B cell (primary cell): ENCODE measurements at regions not wholly inside any gene's neighbourhood (a gene's known extent, or its start where the extent isn't known, plus 50 kb on each side); places are given as distances from the start of the nearest gene placed in this dataset.

ENCODE experiments used
- ATAC-seq: fragments of 200-7000 bp; cut with Tn5 transposase; one replicate; pipeline ENCODE4 v1.10.0; 2021; ENCODE audit warnings: low read depth, mild to moderate bottlenecking, moderate number of reproducible peaks, moderate library complexity
- CTCF ChIA-PET: fragments of 350-600 bp; sonication (Branson Sonifier 250); formaldehyde crosslinking; loops from one replicate; lab custom pipeline; 2021; ENCODE audit warnings: antibody characterized with exemption, inconsistent platforms; lab: Charles Lee
- POLR2A ChIA-PET: fragments of 350-600 bp; sonication (Branson Sonifier 250); formaldehyde crosslinking; loops from one replicate; lab custom pipeline; 2021; ENCODE audit warnings: antibody characterized with exemption; lab: Charles Lee
- DNase-seq: peaks from one replicate; pipeline ENCODE4 v3.0.0; 2013
- H2AFZ ChIP-seq: 2 replicates; pipeline ENCODE4 v1.6.1; 2012; ENCODE audit warnings: mild to moderate bottlenecking, low read depth, low read length; ENCODE audit not compliant: insufficient read depth, poor library complexity, severe bottlenecking
- H3K27ac ChIP-seq, 2 donors: 1 replicate in 1 of 2; 2 replicates in 1 of 2; pipeline ENCODE4 v1.5.1; 2012 to 2013; ENCODE audit warnings: low read length in 2 of 2, mild to moderate bottlenecking in 2 of 2, moderate library complexity in 1 of 2
- H3K27me3 ChIP-seq, 4 experiments: fragments of 200-600 bp in 1 of 4; sonication (generic) in 1 of 4; replicated peaks in 1 of 4; 1 replicate in 2 of 4; 2 replicates in 2 of 4; pipeline versions ENCODE4 v1.6.1 to v1.7.0; 2013 to 2016; ENCODE audit warnings: low read length in 3 of 4, mild to moderate bottlenecking in 2 of 4, mixed read lengths in 1 of 4, moderate library complexity in 1 of 4; ENCODE audit not compliant: insufficient read depth in 4 of 4, control insufficient read depth in 3 of 4; ENCODE audit errors: control extremely low read depth in 1 of 4
- H3K36me3 ChIP-seq, 2 experiments: replicated peaks in 1 of 2; 1 replicate in 1 of 2; 2 replicates in 1 of 2; pipeline versions ENCODE4 v1.6.1 to v1.7.1; 2013; ENCODE audit warnings: low read length in 1 of 2; ENCODE audit not compliant: insufficient read depth in 2 of 2, control insufficient read depth in 1 of 2; ENCODE audit errors: control extremely low read depth in 1 of 2, extremely low read depth in 1 of 2
- H3K4me1 ChIP-seq, 2 donors: fragments of 200-600 bp in 1 of 2; sonication (generic) in 1 of 2; 1 replicate in 1 of 2; 2 replicates in 1 of 2; pipeline versions ENCODE4 v1.5.1 to v1.6.1; 2013 to 2017; ENCODE audit warnings: low read length in 2 of 2; ENCODE audit not compliant: control insufficient read depth in 2 of 2, insufficient read depth in 2 of 2
- H3K4me2 ChIP-seq: replicated peaks from 2 replicates; pipeline ENCODE3; 2012; ENCODE audit warnings: mild to moderate bottlenecking, low read depth, low read length; ENCODE audit not compliant: poor library complexity, severe bottlenecking
- H3K4me3 ChIP-seq, 5 experiments: fragments of 200-600 bp in 1 of 5; sonication (generic) in 1 of 5; 1 replicate in 3 of 5; 2 replicates in 2 of 5; pipeline versions ENCODE4 v1.5.1 to v1.7.0; 2011 to 2016; ENCODE audit warnings: low read length in 4 of 5, mild to moderate bottlenecking in 4 of 5, low read depth in 2 of 5, control low read depth in 1 of 5, moderate library complexity in 1 of 5; ENCODE audit not compliant: insufficient read depth in 1 of 5; ENCODE audit errors: control extremely low read depth in 1 of 5, extremely low read depth in 1 of 5
- H3K79me2 ChIP-seq: fragments of 200-600 bp; sonication (generic); one replicate; pipeline ENCODE4 v1.6.0; 2016; ENCODE audit warnings: low read length; ENCODE audit not compliant: control insufficient read depth, insufficient read depth
- H3K9ac ChIP-seq: fragments of 200-600 bp; sonication (generic); 2 replicates; pipeline ENCODE4 v1.6.1; 2017; ENCODE audit warnings: mild to moderate bottlenecking, low read length, moderate library complexity
- H3K9me3 ChIP-seq, 3 donors: one replicate each; pipeline versions ENCODE4 v1.6.1 to v1.7.1; 2013; ENCODE audit warnings: low read length in 2 of 3; ENCODE audit not compliant: control insufficient read depth in 2 of 3, insufficient read depth in 1 of 3; ENCODE audit errors: control extremely low read depth in 1 of 3
- H4K20me1 ChIP-seq: 2 replicates; pipeline ENCODE4 v1.6.0; 2012; ENCODE audit warnings: mild to moderate bottlenecking, low read length; ENCODE audit not compliant: insufficient read depth, control insufficient read depth, poor library complexity, severe bottlenecking
- H3K27ac Mint-ChIP-seq: one replicate; pipeline ENCODE4 v1.8.0; 2021; ENCODE audit warnings: mixed read lengths
- H3K27me3 Mint-ChIP-seq: one replicate; pipeline ENCODE4 v1.8.0; 2021; ENCODE audit warnings: mixed read lengths
- H3K4me1 Mint-ChIP-seq: one replicate; pipeline ENCODE4 v1.8.0; 2021; ENCODE audit warnings: mixed read lengths
- H3K4me3 Mint-ChIP-seq: one replicate; pipeline ENCODE4 v1.8.0; 2021; ENCODE audit warnings: mixed read lengths
- H3K9me3 Mint-ChIP-seq: one replicate; pipeline ENCODE4 v1.8.0; 2022; ENCODE audit warnings: mixed read lengths; ENCODE audit not compliant: insufficient read depth
- EZH2 ChIP-seq: IDR thresholded peaks from 2 replicates; pipeline ENCODE4 v1.6.1; 2012; ENCODE audit warnings: borderline replicate concordance, low read depth, mild to moderate bottlenecking, moderate library complexity, low read length; ENCODE audit not compliant: insufficient read depth, poor library complexity, severe bottlenecking
- WGBS: methylation state at CpG from one replicate; pipeline ENCODE4 v1.1.5; 2013; ENCODE audit warnings: missing lambda C conversion rate; ENCODE audit not compliant: insufficient coverage; 5-methylcytosine and 5-hydroxymethylcytosine counted together
- intact Hi-C: fragments of 100-400 bp; cut with micrococcal nuclease; formaldehyde crosslinking; loops from one replicate; pipeline ENCODE4 v1.10.0; 2022
- TF ChIP-seq, protein P1 (sequence below): fragments of 200-600 bp; IDR thresholded peaks from one replicate; pipeline ENCODE4 v1.8.0; 2022; ENCODE audit warnings: antibody characterized with exemption, mild to moderate bottlenecking

GRCh38 chr6:44670146-44670545, 282.6 kb downstream of the CDC5L start:
- 78% methylated on average over 1 of the region's 3 CpGs for WGBS

GRCh38 chr6:44671333-44671732, 283.8 kb downstream of the CDC5L start:
- no peaks in the 10 kb centered on the region for H3K9me3 ChIP-seq
- DNase-seq (no peak), ATAC-seq (no peak)
- Mint-ChIP-seq H3K27me3 (peaks cover 14% of the 10 kb centered on the region), H3K27ac (no peak overlapping the region), H3K4me3 (no peak overlapping the region), H3K4me1 (no peaks in the 10 kb centered on the region), H3K9me3 (no peaks in the 10 kb centered on the region)
- H3K27me3 ChIP-seq = no peaks in the 10 kb centered on the region
- no peaks in the 10 kb centered on the region for H4K20me1 ChIP-seq
- TF ChIP-seq EZH2 = no peak
- TF ChIP-seq, protein P1, sequence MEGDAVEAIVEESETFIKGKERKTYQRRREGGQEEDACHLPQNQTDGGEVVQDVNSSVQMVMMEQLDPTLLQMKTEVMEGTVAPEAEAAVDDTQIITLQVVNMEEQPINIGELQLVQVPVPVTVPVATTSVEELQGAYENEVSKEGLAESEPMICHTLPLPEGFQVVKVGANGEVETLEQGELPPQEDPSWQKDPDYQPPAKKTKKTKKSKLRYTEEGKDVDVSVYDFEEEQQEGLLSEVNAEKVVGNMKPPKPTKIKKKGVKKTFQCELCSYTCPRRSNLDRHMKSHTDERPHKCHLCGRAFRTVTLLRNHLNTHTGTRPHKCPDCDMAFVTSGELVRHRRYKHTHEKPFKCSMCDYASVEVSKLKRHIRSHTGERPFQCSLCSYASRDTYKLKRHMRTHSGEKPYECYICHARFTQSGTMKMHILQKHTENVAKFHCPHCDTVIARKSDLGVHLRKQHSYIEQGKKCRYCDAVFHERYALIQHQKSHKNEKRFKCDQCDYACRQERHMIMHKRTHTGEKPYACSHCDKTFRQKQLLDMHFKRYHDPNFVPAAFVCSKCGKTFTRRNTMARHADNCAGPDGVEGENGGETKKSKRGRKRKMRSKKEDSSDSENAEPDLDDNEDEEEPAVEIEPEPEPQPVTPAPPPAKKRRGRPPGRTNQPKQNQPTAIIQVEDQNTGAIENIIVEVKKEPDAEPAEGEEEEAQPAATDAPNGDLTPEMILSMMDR = no peak
- no peak overlapping the region for H2AFZ ChIP-seq
- 78% methylated on average over 4 of the region's 4 CpGs for WGBS
- POLR2A ChIA-PET = no interaction called here
- H3K4me1 ChIP-seq = no peaks in the 10 kb centered on the region
- CTCF ChIA-PET = no interaction called here
- H3K27ac ChIP-seq = no peak overlapping the region
- H3K4me3 ChIP-seq = no peak overlapping the region
- no peak overlapping the region for H3K9ac ChIP-seq
- intact Hi-C loops = no loop called here
- H3K36me3 ChIP-seq = no peaks in the 10 kb centered on the region
- H3K79me2 ChIP-seq = no peaks in the 10 kb centered on the region
- no peak overlapping the region for H3K4me2 ChIP-seq

More at GRCh38 chr6:44670146-44670545, 282.6 kb downstream of the CDC5L start:
- Mint-ChIP-seq H3K27me3 (peaks cover 11% of the 10 kb centered on the region), H3K4me1 (no peaks in the 10 kb centered on the region), H3K27ac (no peak overlapping the region), H3K9me3 (no peaks in the 10 kb centered on the region), H3K4me3 (no peak overlapping the region)
- no peaks in the 10 kb centered on the region for H3K79me2 ChIP-seq
- no peak overlapping the region for H2AFZ ChIP-seq
- CTCF ChIA-PET = interaction anchor here (1.4 kb wide), 1 partner anchor 14 kb away, joined by 6 read pairs; no protein-coding TSS in a partner anchor
- H3K27me3 ChIP-seq = no peaks in the 10 kb centered on the region
- H3K4me1 ChIP-seq = no peaks in the 10 kb centered on the region
- DNase-seq (no peak), ATAC-seq (no peak)
- no peak overlapping the region for H3K27ac ChIP-seq
- H3K9me3 ChIP-seq = no peaks in the 10 kb centered on the region
- no peaks in the 10 kb centered on the region for H3K36me3 ChIP-seq
- H3K4me3 ChIP-seq = no peak overlapping the region
- no peaks in the 10 kb centered on the region for H4K20me1 ChIP-seq
- POLR2A ChIA-PET = no interaction called here
- no peak overlapping the region for H3K4me2 ChIP-seq
- H3K9ac ChIP-seq = no peak overlapping the region
- no peak for TF ChIP-seq EZH2
- TF ChIP-seq, protein P1 = no peak
- intact Hi-C loops = no loop called here
